SK-N-SH (cell line): ENCODE measurements at regions not wholly inside any gene's neighbourhood (a gene's known extent, or its start where the extent isn't known, plus 50 kb on each side); places are given as distances from the start of the nearest gene placed in this dataset.

Experiments used
- CTCF ChIA-PET: fragments of 300-600, 350-600 bp; formaldehyde crosslinking; extraction: SDS; loops from one replicate; lab custom pipeline; 2021; lab: Yijun Ruan, JAX
- POLR2A ChIA-PET: fragments of 350-600 bp; sonication (Branson Sonifier 250); formaldehyde crosslinking; extraction: SDS; loops from one replicate; lab custom pipeline; 2020; ENCODE audit warnings: antibody characterized with exemption, inconsistent platforms; lab: Yijun Ruan, JAX
- DNase-seq: peaks from one replicate; pipeline ENCODE4 v3.0.0; 2012
- H2AFZ ChIP-seq: fragments of 200-600 bp; sonication (generic); 2 replicates; pipeline ENCODE4 v1.8.1; 2016; ENCODE audit warnings: antibody characterized with exemption, mild to moderate bottlenecking, low read depth
- H3F3A ChIP-seq: fragments of 200-600 bp; sonication (generic); replicated peaks from 2 replicates; pipeline ENCODE3; 2016; ENCODE audit warnings: antibody characterized with exemption, mild to moderate bottlenecking; ENCODE audit not compliant: insufficient read depth
- H3K27ac ChIP-seq, 2 experiments: fragments of 200-500 bp in 1 of 2; fragments of 200-600 bp in 1 of 2; sonication (Bioruptor generic) in 1 of 2; sonication (generic), shearing (Covaris generic) in 1 of 2; 2 replicates each; pipeline versions ENCODE4 v1.5.1 to v1.6.1; 2014 to 2016; ENCODE audit warnings: low read depth in 2 of 2, inconsistent platforms in 1 of 2, low read length in 1 of 2, mild to moderate bottlenecking in 1 of 2, mixed read lengths in 1 of 2
- H3K27me3 ChIP-seq: fragments of 200-600 bp; sonication (generic), shearing (Covaris generic); 2 replicates; pipeline ENCODE4 v1.6.1; 2016; ENCODE audit warnings: mixed run types; ENCODE audit not compliant: insufficient read depth
- H3K36me3 ChIP-seq, 2 experiments: fragments of 200-500 bp in 1 of 2; fragments of 200-600 bp in 1 of 2; sonication (Bioruptor generic) in 1 of 2; sonication (generic) in 1 of 2; replicated peaks in 1 of 2; 2 replicates each; pipeline versions ENCODE3 to v1.5.1; 2014 to 2016; ENCODE audit warnings: low read length in 1 of 2, mild to moderate bottlenecking in 1 of 2; ENCODE audit not compliant: insufficient read depth in 2 of 2, control insufficient read depth in 1 of 2
- H3K4me1 ChIP-seq, 2 experiments: fragments of 200-500 bp in 1 of 2; fragments of 200-600 bp in 1 of 2; sonication (Bioruptor generic) in 1 of 2; sonication (generic), shearing (Covaris generic) in 1 of 2; 2 replicates each; pipeline versions ENCODE4 v1.5.1 to v1.6.1; 2014 to 2016; ENCODE audit warnings: low read depth in 1 of 2, low read length in 1 of 2, mixed run types in 1 of 2; ENCODE audit not compliant: insufficient read depth in 2 of 2, control insufficient read depth in 1 of 2
- H3K4me2 ChIP-seq: fragments of 200-600 bp; sonication (generic), shearing (Covaris generic); 2 replicates; pipeline ENCODE4 v1.6.1; 2017; ENCODE audit warnings: mixed run types
- H3K4me3 ChIP-seq, 2 experiments: fragments of 200-500 bp in 1 of 2; fragments of 200-600 bp in 1 of 2; sonication (Bioruptor generic) in 1 of 2; sonication (generic), shearing (Covaris generic) in 1 of 2; 2 replicates each; pipeline versions ENCODE4 v1.5.1 to v1.8.1; 2014 to 2016; ENCODE audit warnings: low read depth in 2 of 2, inconsistent platforms in 1 of 2, low read length in 1 of 2, mild to moderate bottlenecking in 1 of 2, mixed read lengths in 1 of 2, moderate library complexity in 1 of 2
- H3K79me2 ChIP-seq: fragments of 200-600 bp; sonication (generic); 2 replicates; pipeline ENCODE4 v1.8.1; 2017; ENCODE audit warnings: mild to moderate bottlenecking; ENCODE audit not compliant: insufficient read depth
- H3K9ac ChIP-seq: fragments of 200-600 bp; sonication (generic); 2 replicates; pipeline ENCODE4 v1.6.1; 2017; ENCODE audit warnings: mixed run types
- H3K9me2 ChIP-seq: fragments of 200-600 bp; sonication (generic); 2 replicates; pipeline ENCODE4 v1.6.1; 2017; ENCODE audit warnings: mixed run types
- H3K9me3 ChIP-seq: fragments of 200-600 bp; sonication (generic); 2 replicates; pipeline ENCODE4 v1.6.1; 2017; ENCODE audit warnings: mixed run types, mild to moderate bottlenecking, moderate library complexity
- H4K20me1 ChIP-seq: fragments of 200-600 bp; sonication (generic); 2 replicates; pipeline ENCODE4 v1.6.1; 2017; ENCODE audit warnings: mild to moderate bottlenecking, mixed run types; ENCODE audit not compliant: insufficient read depth
- CTCF ChIP-seq: fragments of 200-600 bp; sonication (generic); IDR thresholded peaks from 2 replicates; pipeline ENCODE4 v1.6.1; 2017; ENCODE audit warnings: antibody characterized with exemption, mild to moderate bottlenecking, moderate library complexity
- ELF1 ChIP-seq: IDR thresholded peaks from 2 replicates; pipeline ENCODE4 v1.4.0; 2012
- EP300 ChIP-seq, 2 experiments: IDR thresholded peaks; 2 replicates each; pipeline versions ENCODE4 v1.4.0 to v1.6.1; 2012; ENCODE audit warnings: borderline replicate concordance in 1 of 2, low read depth in 1 of 2, low read length in 1 of 2
- FOSL2 ChIP-seq: IDR thresholded peaks from 2 replicates; pipeline ENCODE4 v1.4.0; 2012; ENCODE audit warnings: low read depth, mild to moderate bottlenecking, moderate library complexity, borderline replicate concordance
- FOXJ3 ChIP-seq: sonication (generic); formaldehyde crosslinking; IDR thresholded peaks from 2 replicates; pipeline ENCODE4 v1.5.1; 2020; ENCODE audit warnings: mild to moderate bottlenecking, missing genetic modification reagents
- FOXM1 ChIP-seq: IDR thresholded peaks from 2 replicates; pipeline ENCODE4 v1.4.0; 2012; ENCODE audit warnings: low read depth, mild to moderate bottlenecking
- GABPA ChIP-seq: IDR thresholded peaks from 2 replicates; pipeline ENCODE4 v1.4.0; 2012; ENCODE audit warnings: low read depth, mild to moderate bottlenecking
- GATA2 ChIP-seq: sonication (generic); formaldehyde crosslinking; IDR thresholded peaks from 2 replicates; pipeline ENCODE4 v1.5.0; 2020; ENCODE audit warnings: mild to moderate bottlenecking, missing genetic modification reagents
- MAX ChIP-seq: IDR thresholded peaks from 2 replicates; pipeline ENCODE4 v1.4.0; 2012; ENCODE audit warnings: low read depth
- NRF1 ChIP-seq: IDR thresholded peaks from 2 replicates; pipeline ENCODE4 v1.6.1; 2012; ENCODE audit warnings: low read depth, mild to moderate bottlenecking, low read length
- PBX3 ChIP-seq: IDR thresholded peaks from 2 replicates; pipeline ENCODE4; 2012
- POLR2AphosphoS5 ChIP-seq: IDR thresholded peaks from 2 replicates; pipeline ENCODE4 v1.6.1; 2012; ENCODE audit warnings: low read depth, low read length
- RAD21 ChIP-seq: IDR thresholded peaks from 2 replicates; pipeline ENCODE4 v1.6.1; 2012; ENCODE audit warnings: mild to moderate bottlenecking, low read length
- RFX5 ChIP-seq: IDR thresholded peaks from 2 replicates; pipeline ENCODE4 v1.6.1; 2012; ENCODE audit warnings: mild to moderate bottlenecking, improper control_type of control experiment, low read length
- SIN3A ChIP-seq: IDR thresholded peaks from 2 replicates; pipeline ENCODE4 v1.6.1; 2012; ENCODE audit warnings: low read depth, mild to moderate bottlenecking, low read length, moderate library complexity, borderline replicate concordance
- TAF1 ChIP-seq: IDR thresholded peaks from 2 replicates; pipeline ENCODE4 v1.6.1; 2012; ENCODE audit warnings: low read depth, mild to moderate bottlenecking, low read length, moderate library complexity, borderline replicate concordance
- TCF12 ChIP-seq: IDR thresholded peaks from 2 replicates; pipeline ENCODE4 v1.4.0; 2012
- TEAD4 ChIP-seq: IDR thresholded peaks from 2 replicates; pipeline ENCODE4 v1.4.0; 2012; ENCODE audit warnings: mild to moderate bottlenecking, borderline replicate concordance; ENCODE audit not compliant: insufficient read depth
- USF1 ChIP-seq: IDR thresholded peaks from 2 replicates; pipeline ENCODE4 v1.4.0; 2012; ENCODE audit warnings: low read depth, borderline replicate concordance
- YY1 ChIP-seq: IDR thresholded peaks from 2 replicates; pipeline ENCODE4 v1.4.0; 2012; ENCODE audit warnings: low read depth, mild to moderate bottlenecking
- ZBTB33 ChIP-seq: IDR thresholded peaks from 2 replicates; pipeline ENCODE4 v1.4.0; 2012; ENCODE audit warnings: low read depth, borderline replicate concordance
- WGBS: methylation state at CpG from one replicate; pipeline ENCODE4 v1.1.6; 2017; ENCODE audit warnings: low lambda C conversion rate; 5-methylcytosine and 5-hydroxymethylcytosine counted together

- TF ChIP-seq ZBTB33 (no peak), EP300 (IDR thresholded peaks at IDR 0.05; ENCODE audit: borderline replicate concordance in 1 of 2, low read depth in 1 of 2, low read length in 1 of 2) (no peak), YY1 (no peak)
- TF ChIP-seq, all 33 proteins: peak for 0
Observed at GRCh38 chr1:193553564-193553963, 367.2 kb upstream of the B3GALT2 start (continued).

- no peak for DNase-seq
- no peaks in the 10 kb centered on the region for H4K20me1 ChIP-seq
- no peaks in the 10 kb centered on the region for H3K9me2 ChIP-seq
- H3K79me2 ChIP-seq = no peaks in the 10 kb centered on the region
- no peak overlapping the region for H3K27ac ChIP-seq
- POLR2A ChIA-PET = no interaction called here
- H3K9ac ChIP-seq = no peak overlapping the region
- H3K27me3 ChIP-seq = no peaks in the 10 kb centered on the region
- no peak overlapping the region for H3K4me3 ChIP-seq
- CTCF ChIA-PET = no interaction called here
- no peaks in the 10 kb centered on the region for H3K9me3 ChIP-seq
- H3K4me1 ChIP-seq = no peaks in the 10 kb centered on the region; a peak in 1 of 4 replicates
- no peaks in the 10 kb centered on the region for H3K36me3 ChIP-seq
- 35% methylated on average over 4 of the region's 4 CpGs for WGBS
- no peak overlapping the region for H2AFZ ChIP-seq
- TF ChIP-seq USF1 (no peak), RAD21 (no peak), SIN3A (no peak), MAX (no peak), GABPA (no peak), PBX3 (no peak), FOXM1 (no peak), TEAD4 (no peak), NRF1 (no peak), TAF1 (no peak), EP300 (IDR thresholded peaks at IDR 0.05; ENCODE audit: borderline replicate concordance in 1 of 2, low read depth in 1 of 2, low read length in 1 of 2) (no peak), RFX5 (no peak), POLR2AphosphoS5 (no peak), FOXJ3 (CRISPR knock-in tag) (no peak), TCF12 (no peak), ELF1 (no peak), FOSL2 (no peak), GATA2 (no peak), CTCF (no peak)
- H3K4me2 ChIP-seq = no peak overlapping the region
- H3F3A ChIP-seq = no peaks in the 10 kb centered on the region
Observed at GRCh38 chr1:193552274-193552673, 365.9 kb upstream of the B3GALT2 start.
